ENCODE measurements at regions not wholly inside any gene's neighbourhood (a gene's known extent, or its start where the extent isn't known, plus 50 kb on each side); places are given as distances from the start of the nearest gene placed in this dataset.

DNA sequence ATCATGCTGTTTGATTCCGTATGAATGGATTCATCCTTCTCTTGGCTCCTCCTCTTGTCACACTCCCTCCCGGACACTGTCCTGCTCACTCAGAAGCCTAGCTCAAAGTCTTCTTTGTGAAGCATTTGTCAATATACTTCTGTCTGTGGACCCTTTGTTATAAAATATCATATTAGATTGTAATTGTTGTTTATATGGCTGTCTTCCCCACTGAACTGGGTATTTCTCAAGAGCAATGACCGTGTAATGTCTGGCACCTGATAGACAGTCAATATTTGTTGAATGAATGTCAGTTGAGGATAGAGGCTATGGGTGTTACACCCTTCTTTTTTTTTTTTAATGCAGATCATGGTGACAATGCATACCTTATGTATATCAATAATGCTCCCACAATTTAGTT lies 335.3 kb downstream of the SOX4 start:
- Histone ChIP-seq H3K9me2 (no peaks in the 10 kb centered on the region), H3K27me3 (ENCODE audit: insufficient read depth) (no peaks in the 10 kb centered on the region), H3K4me1 (ENCODE audit: control insufficient read depth in 1 of 2, insufficient read depth in 2 of 2, low read depth in 1 of 2, low read length in 1 of 2) (peaks cover 0 to 5% of the 10 kb centered on the region in 2 experiments; a peak in 1 of 4 replicates), H3K36me3 (replicated peaks in 1 of 2; ENCODE audit: control insufficient read depth in 1 of 2, insufficient read depth in 2 of 2, low read length in 1 of 2) (peaks cover 0 to 14% of the 10 kb centered on the region in 2 experiments), H3K4me2 (no peak overlapping the region), H3K9me3 (no peaks in the 10 kb centered on the region), H3K79me2 (ENCODE audit: insufficient read depth) (peaks cover 1% of the 10 kb centered on the region; the same call in 1 of the 2 replicates), H4K20me1 (ENCODE audit: insufficient read depth) (no peaks in the 10 kb centered on the region), H3F3A (replicated peaks; ENCODE audit: insufficient read depth) (no peaks in the 10 kb centered on the region), H3K27ac (ENCODE audit: low read depth in 2 of 2, low read length in 1 of 2) (no peak overlapping the region), H2AFZ (ENCODE audit: low read depth) (no peak overlapping the region), H3K9ac (no peak overlapping the region), H3K4me3 (ENCODE audit: low read depth in 2 of 2, low read length in 1 of 2) (no peak overlapping the region)
- WGBS (ENCODE audit: low lambda C conversion rate) = 87% methylated on average over 3 of the region's 3 CpGs
- CTCF ChIA-PET = no interaction called here
- TF ChIP-seq, protein P1, sequence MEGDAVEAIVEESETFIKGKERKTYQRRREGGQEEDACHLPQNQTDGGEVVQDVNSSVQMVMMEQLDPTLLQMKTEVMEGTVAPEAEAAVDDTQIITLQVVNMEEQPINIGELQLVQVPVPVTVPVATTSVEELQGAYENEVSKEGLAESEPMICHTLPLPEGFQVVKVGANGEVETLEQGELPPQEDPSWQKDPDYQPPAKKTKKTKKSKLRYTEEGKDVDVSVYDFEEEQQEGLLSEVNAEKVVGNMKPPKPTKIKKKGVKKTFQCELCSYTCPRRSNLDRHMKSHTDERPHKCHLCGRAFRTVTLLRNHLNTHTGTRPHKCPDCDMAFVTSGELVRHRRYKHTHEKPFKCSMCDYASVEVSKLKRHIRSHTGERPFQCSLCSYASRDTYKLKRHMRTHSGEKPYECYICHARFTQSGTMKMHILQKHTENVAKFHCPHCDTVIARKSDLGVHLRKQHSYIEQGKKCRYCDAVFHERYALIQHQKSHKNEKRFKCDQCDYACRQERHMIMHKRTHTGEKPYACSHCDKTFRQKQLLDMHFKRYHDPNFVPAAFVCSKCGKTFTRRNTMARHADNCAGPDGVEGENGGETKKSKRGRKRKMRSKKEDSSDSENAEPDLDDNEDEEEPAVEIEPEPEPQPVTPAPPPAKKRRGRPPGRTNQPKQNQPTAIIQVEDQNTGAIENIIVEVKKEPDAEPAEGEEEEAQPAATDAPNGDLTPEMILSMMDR (IDR thresholded peaks at IDR 0.05) = no peak
- TF ChIP-seq YY1 (IDR thresholded peaks at IDR 0.05; ENCODE audit: low read depth) (no peak), EP300 (IDR thresholded peaks at IDR 0.05; ENCODE audit: borderline replicate concordance in 1 of 2, low read depth in 1 of 2, low read length in 1 of 2) (no peak), PBX3 (IDR thresholded peaks at IDR 0.05) (no peak), POLR2AphosphoS5 (IDR thresholded peaks at IDR 0.05; ENCODE audit: low read depth, low read length) (no peak), RCOR1 (IDR thresholded peaks at IDR 0.05; ENCODE audit: low read length) (no peak), FOXM1 (IDR thresholded peaks at IDR 0.05; ENCODE audit: low read depth) (no peak), MEF2A (IDR thresholded peaks at IDR 0.05; ENCODE audit: borderline replicate concordance, low read depth) (no peak), MAX (IDR thresholded peaks at IDR 0.05; ENCODE audit: low read depth) (no peak), MXI1 (IDR thresholded peaks at IDR 0.05; ENCODE audit: low read depth, low read length) (no peak), USF1 (IDR thresholded peaks at IDR 0.05; ENCODE audit: borderline replicate concordance, low read depth) (no peak), REST (IDR thresholded peaks at IDR 0.05; ENCODE audit: low read depth, low read length) (no peak), SMC3 (IDR thresholded peaks at IDR 0.05; ENCODE audit: low read depth, low read length) (no peak)
- TF ChIP-seq, protein P2, sequence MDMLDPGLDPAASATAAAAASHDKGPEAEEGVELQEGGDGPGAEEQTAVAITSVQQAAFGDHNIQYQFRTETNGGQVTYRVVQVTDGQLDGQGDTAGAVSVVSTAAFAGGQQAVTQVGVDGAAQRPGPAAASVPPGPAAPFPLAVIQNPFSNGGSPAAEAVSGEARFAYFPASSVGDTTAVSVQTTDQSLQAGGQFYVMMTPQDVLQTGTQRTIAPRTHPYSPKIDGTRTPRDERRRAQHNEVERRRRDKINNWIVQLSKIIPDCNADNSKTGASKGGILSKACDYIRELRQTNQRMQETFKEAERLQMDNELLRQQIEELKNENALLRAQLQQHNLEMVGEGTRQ (IDR thresholded peaks at IDR 0.05; ENCODE audit: borderline replicate concordance, low read depth, low read length) = no peak
- POLR2A ChIA-PET = no interaction called here
- no peak for DNase-seq
